Fibroblast of lung (primary cell): ENCODE measurements at regions not wholly inside any gene's neighbourhood (a gene's known extent, or its start where the extent isn't known, plus 50 kb on each side); places are given as distances from the start of the nearest gene placed in this dataset.

ENCODE experiments used
- CTCF ChIP-seq, 2 donors: IDR thresholded peaks in 1 of 2; conservative IDR thresholded peaks in 1 of 2; 1 replicate in 1 of 2; 2 replicates in 1 of 2; pipeline ENCODE4 v1.5.1; 2011 to 2012; ENCODE audit warnings: low read length in 2 of 2, control low read depth in 1 of 2, inconsistent platforms in 1 of 2, low read depth in 1 of 2, mild to moderate bottlenecking in 1 of 2
- EZH2 ChIP-seq: IDR thresholded peaks from 2 replicates; pipeline ENCODE4 v1.5.1; 2012; ENCODE audit warnings: low read length, control low read depth, mild to moderate bottlenecking; ENCODE audit errors: missing control alignments

- TF ChIP-seq CTCF (conservative IDR thresholded peaks at IDR 0.05 in 1 of 2, IDR thresholded peaks at IDR 0.05 in 1 of 2; ENCODE audit: low read depth in 1 of 2, low read length in 2 of 2) = no peak
- TF ChIP-seq EZH2 = no peak
These were observed 113.8 kb upstream of the NRXN1 start for GRCh38 chr2:51145761-51146160.
